ENCODE measurements at regions not wholly inside any gene's neighbourhood (a gene's known extent, or its start where the extent isn't known, plus 50 kb on each side); places are given as distances from the start of the nearest gene placed in this dataset.

GRCh38 chrX:115504167-115504566 lies 56.8 kb upstream of the PLS3 start:
- TF ChIP-seq POLR2A (IDR thresholded peaks at IDR 0.05) (no peak), CTCF (IDR thresholded peaks at IDR 0.05) (no peak), EP300 (IDR thresholded peaks at IDR 0.05) (no peak), POLR2AphosphoS5 (IDR thresholded peaks at IDR 0.05) (no peak)
